Adrenal gland (tissue), 9 donors: ENCODE measurements at regions not wholly inside any gene's neighbourhood (a gene's known extent, or its start where the extent isn't known, plus 50 kb on each side); places are given as distances from the start of the nearest gene placed in this dataset.

Source experiments
- DNase-seq, 7 donors: peaks; one replicate each; pipeline ENCODE4 v3.0.0-alpha.2; 2019 to 2020
- H3K27ac ChIP-seq, 5 donors: fragments of 200-600 bp; sonication (generic) in 4 of 5; 1 replicate in 3 of 5; 2 replicates in 2 of 5; pipeline versions ENCODE4 v1.5.1 to v1.8.0; 2016 to 2020; ENCODE audit warnings: mild to moderate bottlenecking in 1 of 5
- H3K27me3 ChIP-seq: fragments of 200-600 bp; 2 replicates; pipeline ENCODE4 v1.8.0; 2021
- H3K36me3 ChIP-seq, 2 donors: fragments of 200-600 bp; replicated peaks in 1 of 2; 1 replicate in 1 of 2; 2 replicates in 1 of 2; pipeline versions ENCODE4 v1.5.1 to v1.8.0; 2018 to 2022
- H3K4me1 ChIP-seq, 2 donors: fragments of 200-600 bp; replicated peaks in 1 of 2; 1 replicate in 1 of 2; 2 replicates in 1 of 2; pipeline versions ENCODE4 v1.5.1 to v1.8.0; 2018 to 2021
- H3K4me3 ChIP-seq, 4 donors: fragments of 200-600 bp; sonication (generic) in 3 of 4; one replicate each; pipeline ENCODE4 v1.5.1; 2016 to 2018
- H3K9me3 ChIP-seq, 3 donors: fragments of 200-600 bp; sonication (generic) in 1 of 3; replicated peaks in 1 of 3; 1 replicate in 2 of 3; 2 replicates in 1 of 3; pipeline versions ENCODE4 v1.5.1 to v1.8.0; 2016 to 2021
- POLR2A ChIP-seq, 2 donors: fragments of 450-650 bp; IDR thresholded peaks; one replicate each; pipeline ENCODE4 v1.6.1; 2017; ENCODE audit warnings: antibody characterized with exemption in 2 of 2, mild to moderate bottlenecking in 2 of 2, moderate library complexity in 1 of 2
- WGBS, 4 donors: extraction: QIAGEN DNeasy Blood & Tissue Kit in 2 of 4; methylation state at CpG; one replicate each; pipeline versions ENCODE4 v1.1.5 to v1.1.7; 2013 to 2017; 5-methylcytosine and 5-hydroxymethylcytosine counted together
- intact Hi-C, 2 donors: fragments of 100-400 bp; cut with DNase I; formaldehyde crosslinking; loops; one replicate each; pipeline versions ENCODE4 v1.14.1 to v1.15.0; 2022 to 2023
- TF ChIP-seq, protein P1 (sequence below), 6 experiments: fragments of 450-650 bp in 4 of 6; fragments of 200-600 bp in 2 of 6; sonication (generic) in 1 of 6; IDR thresholded peaks; 1 replicate in 5 of 6; 2 replicates in 1 of 6; pipeline versions ENCODE4 v1.5.1 to v1.8.0; 2016 to 2021; ENCODE audit warnings: antibody characterized with exemption in 6 of 6, mild to moderate bottlenecking in 2 of 6, moderate library complexity in 1 of 6
- donor health status: healthy with polysubstance abuse.
- donor health status: Bipolar disorder and iron deficiency.
- donor health status: DM: yes; HTN: yes; CAD: no.
- donor health status: DM: no; HTN: no; CAD: no.
- donor health status: DM: no; HTN: no; CAD: no.

DNA sequence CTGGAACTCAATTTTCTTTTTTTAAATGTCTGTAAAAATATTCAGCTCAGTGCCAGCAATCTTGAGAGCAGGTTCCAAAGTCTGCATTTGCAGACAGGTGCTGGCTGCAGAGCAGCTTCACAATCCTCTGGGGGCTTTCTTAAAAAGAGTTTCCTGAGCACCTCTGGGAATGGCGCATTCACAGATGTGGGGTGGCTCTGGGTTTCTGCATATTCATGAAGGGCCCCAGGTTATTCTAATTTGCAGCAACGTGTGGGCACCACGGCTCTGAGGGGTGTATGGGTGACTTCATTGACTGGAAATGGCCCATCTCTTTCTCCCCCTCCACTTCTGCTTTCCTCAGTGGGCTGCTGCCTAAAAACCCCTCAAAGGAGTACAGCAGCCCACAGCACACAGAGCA lies 225.0 kb upstream of the APCDD1 start:
- Histone ChIP-seq H3K9me3 (peaks cover 0 to 3% (median 0%) of the 10 kb centered on the region in 3 donors), H3K4me3 (no peak overlapping the region), H3K36me3 (no peaks in the 10 kb centered on the region), H3K27me3 (no peaks in the 10 kb centered on the region), H3K27ac (no peak overlapping the region), H3K4me1 (no peaks in the 10 kb centered on the region)
- 78 to 94% (median 90%) methylated on average over 3 of the region's 3 CpGs for WGBS, 4 donors
- intact Hi-C loops = no loop called here
- TF ChIP-seq POLR2A (IDR thresholded peaks at IDR 0.05) = no peak
- TF ChIP-seq, protein P1, sequence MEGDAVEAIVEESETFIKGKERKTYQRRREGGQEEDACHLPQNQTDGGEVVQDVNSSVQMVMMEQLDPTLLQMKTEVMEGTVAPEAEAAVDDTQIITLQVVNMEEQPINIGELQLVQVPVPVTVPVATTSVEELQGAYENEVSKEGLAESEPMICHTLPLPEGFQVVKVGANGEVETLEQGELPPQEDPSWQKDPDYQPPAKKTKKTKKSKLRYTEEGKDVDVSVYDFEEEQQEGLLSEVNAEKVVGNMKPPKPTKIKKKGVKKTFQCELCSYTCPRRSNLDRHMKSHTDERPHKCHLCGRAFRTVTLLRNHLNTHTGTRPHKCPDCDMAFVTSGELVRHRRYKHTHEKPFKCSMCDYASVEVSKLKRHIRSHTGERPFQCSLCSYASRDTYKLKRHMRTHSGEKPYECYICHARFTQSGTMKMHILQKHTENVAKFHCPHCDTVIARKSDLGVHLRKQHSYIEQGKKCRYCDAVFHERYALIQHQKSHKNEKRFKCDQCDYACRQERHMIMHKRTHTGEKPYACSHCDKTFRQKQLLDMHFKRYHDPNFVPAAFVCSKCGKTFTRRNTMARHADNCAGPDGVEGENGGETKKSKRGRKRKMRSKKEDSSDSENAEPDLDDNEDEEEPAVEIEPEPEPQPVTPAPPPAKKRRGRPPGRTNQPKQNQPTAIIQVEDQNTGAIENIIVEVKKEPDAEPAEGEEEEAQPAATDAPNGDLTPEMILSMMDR (IDR thresholded peaks at IDR 0.05) = no peak
- DNase-seq = no peak

DNA sequence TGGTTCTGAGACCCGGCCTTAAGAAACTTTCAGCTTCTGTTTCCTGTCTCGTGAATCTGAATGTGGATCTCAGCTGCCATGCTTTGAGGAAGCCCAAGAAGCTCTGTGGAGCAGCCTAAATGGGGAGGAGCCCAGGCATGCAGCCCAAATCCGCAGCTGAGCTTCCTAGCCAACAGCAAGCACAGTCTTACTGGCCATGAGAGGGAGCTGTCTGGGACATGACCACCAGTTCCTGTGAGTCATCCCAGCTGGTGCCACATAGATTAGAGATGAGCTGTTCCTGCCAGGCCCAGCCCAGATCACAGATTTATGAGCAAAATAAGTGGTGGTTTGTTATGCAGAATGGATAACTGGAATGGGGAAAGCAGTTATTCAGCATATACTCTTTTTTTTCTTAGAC lies 224.4 kb upstream of the APCDD1 start:
- TF ChIP-seq, protein P1 (IDR thresholded peaks at IDR 0.05) = peak in 1 of 6 experiments; percentile 8
- TF ChIP-seq POLR2A (IDR thresholded peaks at IDR 0.05) = no peak
- H3K4me1 ChIP-seq = no peaks in the 10 kb centered on the region
- no peaks in the 10 kb centered on the region for H3K36me3 ChIP-seq
- peak in 5 of 7 donors; percentile 48 to 76 (median 55) for DNase-seq
- intact Hi-C loops = no loop called here
- H3K27me3 ChIP-seq = no peaks in the 10 kb centered on the region
- 87 to 100% (median 91%) methylated on average over 2 to 3 of the region's 3 CpGs for WGBS, 4 donors
- H3K4me3 ChIP-seq = no peak overlapping the region
- no peak overlapping the region for H3K27ac ChIP-seq
- peaks cover 0 to 3% (median 0%) of the 10 kb centered on the region in 3 donors for H3K9me3 ChIP-seq

DNA sequence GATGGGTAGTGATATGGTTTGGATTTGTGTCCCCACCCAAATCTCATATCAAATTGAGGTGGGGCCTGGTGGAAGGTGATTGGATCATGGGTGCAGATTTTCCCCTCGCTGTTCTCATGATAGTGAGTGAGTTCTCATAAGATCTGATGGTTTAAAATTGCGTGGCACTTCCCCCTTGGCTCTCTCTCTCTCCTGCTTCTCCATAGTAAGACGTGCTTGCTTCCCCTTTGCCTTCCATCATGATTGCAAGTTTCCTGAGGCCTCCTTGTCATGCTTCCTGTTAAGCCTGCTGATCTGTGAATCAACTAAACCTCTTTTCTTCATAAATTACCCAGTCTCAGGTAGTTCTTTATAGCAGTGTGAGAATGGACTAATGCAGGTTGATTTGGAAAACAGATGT lies 223.2 kb upstream of the APCDD1 start:
- no peak overlapping the region for H3K4me3 ChIP-seq
- no peaks in the 10 kb centered on the region for H3K36me3 ChIP-seq
- H3K27ac ChIP-seq = no peak overlapping the region
- H3K9me3 ChIP-seq = no peaks in the 10 kb centered on the region
- 49 to 74% (median 70%) methylated on average over 3 of the region's 3 CpGs for WGBS, 4 donors
- intact Hi-C loops = no loop called here
- H3K27me3 ChIP-seq = no peaks in the 10 kb centered on the region
- TF ChIP-seq POLR2A (IDR thresholded peaks at IDR 0.05) = no peak
- TF ChIP-seq, protein P1 (IDR thresholded peaks at IDR 0.05) = no peak
- no peak for DNase-seq
- no peaks in the 10 kb centered on the region for H3K4me1 ChIP-seq

DNA sequence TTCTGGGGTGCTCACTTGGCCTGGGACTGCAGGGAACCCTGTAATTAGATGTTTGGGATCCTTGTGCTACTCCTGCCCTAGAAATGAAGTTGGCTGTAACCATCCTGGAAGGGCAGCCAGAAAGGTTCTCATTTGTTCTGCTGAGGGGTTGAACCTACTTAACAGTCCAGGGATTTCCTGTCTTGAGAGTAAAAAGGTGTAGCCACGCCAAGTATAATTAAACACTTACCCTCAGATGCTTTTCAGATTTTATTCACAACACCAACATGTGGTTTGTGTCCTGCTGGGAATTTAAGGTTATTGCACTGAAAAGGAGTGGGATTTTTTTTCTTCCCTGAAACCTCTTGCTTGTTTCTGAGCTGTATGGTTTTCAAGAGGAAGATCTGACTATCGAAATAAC lies 222.4 kb upstream of the APCDD1 start:
- 84 to 92% (median 89%) methylated on average over 2 of the region's 2 CpGs for WGBS, 4 donors
- intact Hi-C loops = no loop called here
- H3K27me3 ChIP-seq = no peaks in the 10 kb centered on the region
- H3K4me3 ChIP-seq = no peak overlapping the region
- no peaks in the 10 kb centered on the region for H3K4me1 ChIP-seq
- TF ChIP-seq, protein P1 (IDR thresholded peaks at IDR 0.05) = no peak
- no peak for DNase-seq
- no peak overlapping the region for H3K27ac ChIP-seq
- no peaks in the 10 kb centered on the region for H3K9me3 ChIP-seq
- H3K36me3 ChIP-seq = no peaks in the 10 kb centered on the region
